ENCODE measurements at regions not wholly inside any gene's neighbourhood (a gene's known extent, or its start where the extent isn't known, plus 50 kb on each side); places are given as distances from the start of the nearest gene placed in this dataset.

- no peak for DNase-seq
- H3K4me2 ChIP-seq (ENCODE audit: low read length), result no peak overlapping the region
- H3K18ac ChIP-seq (ENCODE audit: low read length), result no peak overlapping the region
- H3K4ac ChIP-seq (ENCODE audit: low read depth, low read length), result no peak overlapping the region
- no peak overlapping the region for H2BK120ac ChIP-seq (ENCODE audit: low read depth, low read length)
- no peak overlapping the region for H3K9ac ChIP-seq (ENCODE audit: low read length)
- no peaks in the 10 kb centered on the region for H3K79me2 ChIP-seq (ENCODE audit: control insufficient read depth, insufficient read depth, low read length)
- H4K8ac ChIP-seq (ENCODE audit: low read depth, low read length), result no peak overlapping the region
- no peak overlapping the region for H2AK5ac ChIP-seq (ENCODE audit: low read length)
- no CpG with 5 or more reads among the region's 3 CpGs for WGBS (ENCODE audit: extremely low coverage, insufficient coverage, low lambda C conversion rate)
- no peak overlapping the region for H3K4me3 ChIP-seq (ENCODE audit: low read length)
- H3K27me3 ChIP-seq (ENCODE audit: insufficient read depth, low read length, poor library complexity), result no peaks in the 10 kb centered on the region
- H4K5ac ChIP-seq (ENCODE audit: low read length), result no peak overlapping the region
- no peak overlapping the region for H3K56ac ChIP-seq (ENCODE audit: low read length)
- no peak overlapping the region for H3K27ac ChIP-seq (ENCODE audit: low read depth, low read length)
- H2BK5ac ChIP-seq (ENCODE audit: low read length), result no peak overlapping the region
- H3K4me1 ChIP-seq (ENCODE audit: control insufficient read depth, low read depth, low read length), result no peaks in the 10 kb centered on the region
- H3K23ac ChIP-seq (ENCODE audit: low read length), result no peak overlapping the region
- no peaks in the 10 kb centered on the region for H3K79me1 ChIP-seq (ENCODE audit: low read length)
- H3K36me3 ChIP-seq (ENCODE audit: control insufficient read depth, insufficient read depth, low read length), result no peaks in the 10 kb centered on the region
- no peak overlapping the region for H2BK15ac ChIP-seq (replicated peaks; ENCODE audit: low read depth)
Measured at GRCh38 chr2:18110222-18110621, 231.8 kb downstream of the KCNS3 start.

- Histone ChIP-seq H4K8ac (ENCODE audit: low read depth, low read length) (no peak overlapping the region), H3K36me3 (ENCODE audit: control insufficient read depth, insufficient read depth, low read length) (no peaks in the 10 kb centered on the region), H2AK5ac (ENCODE audit: low read length) (no peak overlapping the region), H4K5ac (ENCODE audit: low read length) (no peak overlapping the region), H3K9ac (ENCODE audit: low read length) (no peak overlapping the region), H3K4me1 (ENCODE audit: control insufficient read depth, low read depth, low read length) (no peaks in the 10 kb centered on the region), H2BK120ac (ENCODE audit: low read depth, low read length) (no peak overlapping the region), H3K23ac (ENCODE audit: low read length) (no peak overlapping the region), H3K18ac (ENCODE audit: low read length) (no peak overlapping the region), H2BK5ac (ENCODE audit: low read length) (no peak overlapping the region), H3K4ac (ENCODE audit: low read depth, low read length) (no peak overlapping the region), H2BK15ac (replicated peaks; ENCODE audit: low read depth) (no peak overlapping the region), H3K79me1 (ENCODE audit: low read length) (no peaks in the 10 kb centered on the region), H3K56ac (ENCODE audit: low read length) (no peak overlapping the region), H3K4me3 (ENCODE audit: low read length) (no peak overlapping the region), H3K27me3 (ENCODE audit: insufficient read depth, low read length, poor library complexity) (no peaks in the 10 kb centered on the region), H3K79me2 (ENCODE audit: control insufficient read depth, insufficient read depth, low read length) (no peaks in the 10 kb centered on the region), H3K27ac (ENCODE audit: low read depth, low read length) (no peak overlapping the region), H3K4me2 (ENCODE audit: low read length) (no peak overlapping the region)
- no peak for DNase-seq
- no CpG with 5 or more reads among the region's 2 CpGs for WGBS (ENCODE audit: extremely low coverage, insufficient coverage, low lambda C conversion rate)
Measured at GRCh38 chr2:18106841-18107240, 228.4 kb downstream of the KCNS3 start.

- H3K18ac ChIP-seq (ENCODE audit: low read length), result no peak overlapping the region
- WGBS (ENCODE audit: extremely low coverage, insufficient coverage, low lambda C conversion rate), result no CpG with 5 or more reads among the region's 1 CpG
- H3K79me1 ChIP-seq (ENCODE audit: low read length), result no peaks in the 10 kb centered on the region
- H3K4me1 ChIP-seq (ENCODE audit: control insufficient read depth, low read depth, low read length), result no peaks in the 10 kb centered on the region
- H3K4ac ChIP-seq (ENCODE audit: low read depth, low read length), result no peak overlapping the region
- H3K9ac ChIP-seq (ENCODE audit: low read length), result no peak overlapping the region
- H2BK120ac ChIP-seq (ENCODE audit: low read depth, low read length), result no peak overlapping the region
- no peak overlapping the region for H3K23ac ChIP-seq (ENCODE audit: low read length)
- no peak overlapping the region for H3K4me2 ChIP-seq (ENCODE audit: low read length)
- H3K36me3 ChIP-seq (ENCODE audit: control insufficient read depth, insufficient read depth, low read length), result no peaks in the 10 kb centered on the region
- no peak overlapping the region for H3K56ac ChIP-seq (ENCODE audit: low read length)
- H3K27ac ChIP-seq (ENCODE audit: low read depth, low read length), result no peak overlapping the region
- H3K4me3 ChIP-seq (ENCODE audit: low read length), result no peak overlapping the region
- H3K79me2 ChIP-seq (ENCODE audit: control insufficient read depth, insufficient read depth, low read length), result no peaks in the 10 kb centered on the region
- no peak overlapping the region for H4K5ac ChIP-seq (ENCODE audit: low read length)
- H2BK5ac ChIP-seq (ENCODE audit: low read length), result no peak overlapping the region
- H4K8ac ChIP-seq (ENCODE audit: low read depth, low read length), result no peak overlapping the region
- no peak for DNase-seq
- no peak overlapping the region for H2BK15ac ChIP-seq (replicated peaks; ENCODE audit: low read depth)
- no peak overlapping the region for H2AK5ac ChIP-seq (ENCODE audit: low read length)
- H3K27me3 ChIP-seq (ENCODE audit: insufficient read depth, low read length, poor library complexity), result no peaks in the 10 kb centered on the region
Measured at GRCh38 chr2:18105929-18106328, 227.5 kb downstream of the KCNS3 start.

- Histone ChIP-seq H4K5ac (ENCODE audit: low read length) (no peak overlapping the region), H3K9ac (ENCODE audit: low read length) (no peak overlapping the region), H2BK5ac (ENCODE audit: low read length) (no peak overlapping the region), H3K79me2 (ENCODE audit: control insufficient read depth, insufficient read depth, low read length) (no peaks in the 10 kb centered on the region), H3K4ac (ENCODE audit: low read depth, low read length) (no peak overlapping the region), H2BK15ac (replicated peaks; ENCODE audit: low read depth) (no peak overlapping the region), H2AK5ac (ENCODE audit: low read length) (no peak overlapping the region), H3K27me3 (ENCODE audit: insufficient read depth, low read length, poor library complexity) (no peaks in the 10 kb centered on the region), H3K56ac (ENCODE audit: low read length) (no peak overlapping the region), H3K4me2 (ENCODE audit: low read length) (no peak overlapping the region), H2BK120ac (ENCODE audit: low read depth, low read length) (no peak overlapping the region), H4K8ac (ENCODE audit: low read depth, low read length) (no peak overlapping the region), H3K4me3 (ENCODE audit: low read length) (no peak overlapping the region), H3K18ac (ENCODE audit: low read length) (no peak overlapping the region), H3K36me3 (ENCODE audit: control insufficient read depth, insufficient read depth, low read length) (no peaks in the 10 kb centered on the region), H3K4me1 (ENCODE audit: control insufficient read depth, low read depth, low read length) (no peaks in the 10 kb centered on the region), H3K27ac (ENCODE audit: low read depth, low read length) (no peak overlapping the region), H3K23ac (ENCODE audit: low read length) (no peak overlapping the region), H3K79me1 (ENCODE audit: low read length) (no peaks in the 10 kb centered on the region)
- WGBS (ENCODE audit: extremely low coverage, insufficient coverage, low lambda C conversion rate), result no CpG with 5 or more reads among the region's 5 CpGs
- no peak for DNase-seq
Measured at GRCh38 chr2:18104595-18105224, 226.2 kb downstream of the KCNS3 start.

- H3K4me3 ChIP-seq (ENCODE audit: low read length), result no peak overlapping the region
- H3K27me3 ChIP-seq (ENCODE audit: insufficient read depth, low read length, poor library complexity), result no peaks in the 10 kb centered on the region
- no peak overlapping the region for H2BK120ac ChIP-seq (ENCODE audit: low read depth, low read length)
- H3K4me1 ChIP-seq (ENCODE audit: control insufficient read depth, low read depth, low read length), result no peaks in the 10 kb centered on the region
- no peak overlapping the region for H3K23ac ChIP-seq (ENCODE audit: low read length)
- no peak overlapping the region for H3K4me2 ChIP-seq (ENCODE audit: low read length)
- no peaks in the 10 kb centered on the region for H3K36me3 ChIP-seq (ENCODE audit: control insufficient read depth, insufficient read depth, low read length)
- H3K79me2 ChIP-seq (ENCODE audit: control insufficient read depth, insufficient read depth, low read length), result no peaks in the 10 kb centered on the region
- no peak for DNase-seq
- no peak overlapping the region for H3K18ac ChIP-seq (ENCODE audit: low read length)
- WGBS (ENCODE audit: extremely low coverage, insufficient coverage, low lambda C conversion rate), result no CpG with 5 or more reads among the region's 4 CpGs
- H3K4ac ChIP-seq (ENCODE audit: low read depth, low read length), result no peak overlapping the region
- no peak overlapping the region for H3K27ac ChIP-seq (ENCODE audit: low read depth, low read length)
- H3K9ac ChIP-seq (ENCODE audit: low read length), result no peak overlapping the region
- no peak overlapping the region for H4K8ac ChIP-seq (ENCODE audit: low read depth, low read length)
- H2AK5ac ChIP-seq (ENCODE audit: low read length), result no peak overlapping the region
- H2BK5ac ChIP-seq (ENCODE audit: low read length), result no peak overlapping the region
- H4K5ac ChIP-seq (ENCODE audit: low read length), result no peak overlapping the region
- H3K56ac ChIP-seq (ENCODE audit: low read length), result no peak overlapping the region
- no peak overlapping the region for H2BK15ac ChIP-seq (replicated peaks; ENCODE audit: low read depth)
- no peaks in the 10 kb centered on the region for H3K79me1 ChIP-seq (ENCODE audit: low read length)
Measured at GRCh38 chr2:18096836-18097405, 218.5 kb downstream of the KCNS3 start.

GRCh38 chr2:18094277-18094676 lies 215.8 kb downstream of the KCNS3 start:
- Histone ChIP-seq H3K4me1 (ENCODE audit: control insufficient read depth, low read depth, low read length) (no peaks in the 10 kb centered on the region), H3K79me1 (ENCODE audit: low read length) (no peaks in the 10 kb centered on the region), H3K4me3 (ENCODE audit: low read length) (no peak overlapping the region), H3K18ac (ENCODE audit: low read length) (no peak overlapping the region), H4K5ac (ENCODE audit: low read length) (no peak overlapping the region), H3K9ac (ENCODE audit: low read length) (no peak overlapping the region), H3K4me2 (ENCODE audit: low read length) (no peak overlapping the region), H2AK5ac (ENCODE audit: low read length) (no peak overlapping the region), H3K27ac (ENCODE audit: low read depth, low read length) (no peak overlapping the region), H3K23ac (ENCODE audit: low read length) (no peak overlapping the region), H3K4ac (ENCODE audit: low read depth, low read length) (no peak overlapping the region), H2BK15ac (replicated peaks; ENCODE audit: low read depth) (no peak overlapping the region), H2BK120ac (ENCODE audit: low read depth, low read length) (no peak overlapping the region), H3K36me3 (ENCODE audit: control insufficient read depth, insufficient read depth, low read length) (no peaks in the 10 kb centered on the region), H3K79me2 (ENCODE audit: control insufficient read depth, insufficient read depth, low read length) (no peaks in the 10 kb centered on the region), H4K8ac (ENCODE audit: low read depth, low read length) (no peak overlapping the region), H3K27me3 (ENCODE audit: insufficient read depth, low read length, poor library complexity) (no peaks in the 10 kb centered on the region), H2BK5ac (ENCODE audit: low read length) (no peak overlapping the region), H3K56ac (ENCODE audit: low read length) (no peak overlapping the region)
- WGBS (ENCODE audit: extremely low coverage, insufficient coverage, low lambda C conversion rate), result no CpG with 5 or more reads among the region's 2 CpGs
- DNase-seq, result no peak

All from mesendoderm (in vitro differentiated cells).